Uterus (tissue), 3 donors: ENCODE measurements at regions not wholly inside any gene's neighbourhood (a gene's known extent, or its start where the extent isn't known, plus 50 kb on each side); places are given as distances from the start of the nearest gene placed in this dataset.

Source experiments
- DNase-seq, 2 donors: peaks; one replicate each; pipeline ENCODE4 v3.0.0-alpha.2; 2019 to 2020
- H3K27ac ChIP-seq, 2 donors: fragments of 200-600 bp; sonication (generic); 1 replicate in 1 of 2; 2 replicates in 1 of 2; pipeline ENCODE4 v1.5.1; 2016 to 2018
- H3K27me3 ChIP-seq, 2 donors: fragments of 200-600 bp; sonication (generic); one replicate each; pipeline ENCODE4 v1.5.1; 2018 to 2019; ENCODE audit warnings: control low read depth in 1 of 2
- H3K36me3 ChIP-seq, 2 donors: fragments of 200-600 bp; sonication (generic); one replicate each; pipeline ENCODE4 v1.5.1; 2019; ENCODE audit warnings: control low read depth in 1 of 2
- H3K4me1 ChIP-seq, 2 donors: fragments of 200-600 bp; sonication (generic); one replicate each; pipeline ENCODE4 v1.5.1; 2018 to 2019; ENCODE audit warnings: control low read depth in 1 of 2
- H3K4me3 ChIP-seq, 2 donors: fragments of 200-600 bp; sonication (generic); 1 replicate in 1 of 2; 2 replicates in 1 of 2; pipeline ENCODE4 v1.5.1; 2018 to 2019; ENCODE audit warnings: mild to moderate bottlenecking in 1 of 2
- H3K9me3 ChIP-seq, 2 donors: fragments of 200-600 bp; sonication (generic); one replicate each; pipeline ENCODE4 v1.5.1; 2019; ENCODE audit warnings: control low read depth in 1 of 2
- CTCF ChIP-seq, 4 experiments: fragments of 200-600 bp in 2 of 4; fragments of 450-650 bp in 2 of 4; sonication (generic) in 2 of 4; IDR thresholded peaks; one replicate each; pipeline ENCODE4 v1.5.1; 2016 to 2019; ENCODE audit warnings: antibody characterized with exemption in 4 of 4, mild to moderate bottlenecking in 2 of 4, moderate library complexity in 1 of 4
- POLR2A ChIP-seq, 2 donors: fragments of 450-650 bp; IDR thresholded peaks; one replicate each; pipeline ENCODE4 v1.6.1; 2016; ENCODE audit warnings: antibody characterized with exemption in 2 of 2, mild to moderate bottlenecking in 1 of 2, moderate library complexity in 1 of 2
- intact Hi-C: fragments of 100-400 bp; cut with DNase I; formaldehyde crosslinking; loops from one replicate; pipeline ENCODE4 v1.15.1; 2023; ENCODE audit warnings: low total_unique reads
- donor health status: DM: yes; HTN: yes; CAD: no.

DNA sequence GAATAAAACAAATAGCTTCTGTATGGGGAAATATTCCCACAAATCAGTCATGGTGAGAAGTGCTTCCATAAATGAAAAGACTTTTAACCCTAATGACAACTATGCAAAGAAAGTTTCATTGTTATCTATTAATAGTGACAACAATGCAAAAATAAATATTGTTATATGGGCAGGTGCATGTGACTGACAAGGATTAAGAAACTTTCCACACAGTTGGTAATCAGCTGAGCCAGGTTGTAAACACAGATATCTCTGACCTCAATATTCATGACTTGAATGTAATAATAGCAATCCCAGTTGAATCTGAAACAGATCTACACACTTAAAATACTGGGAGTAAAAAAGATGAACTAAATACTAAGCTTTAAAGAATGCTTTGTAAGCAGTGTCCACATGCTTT is 517.0 kb upstream of the SOX11 start:
- no peak for DNase-seq
- Histone ChIP-seq H3K4me1 (no peaks in the 10 kb centered on the region), H3K27me3 (no peaks in the 10 kb centered on the region), H3K4me3 (no peak overlapping the region), H3K9me3 (no peaks in the 10 kb centered on the region), H3K27ac (no peak overlapping the region), H3K36me3 (no peaks in the 10 kb centered on the region)
- TF ChIP-seq CTCF (IDR thresholded peaks at IDR 0.05): no peak
- no peak for TF ChIP-seq POLR2A (IDR thresholded peaks at IDR 0.05)
- intact Hi-C loops: no loop called here

DNA sequence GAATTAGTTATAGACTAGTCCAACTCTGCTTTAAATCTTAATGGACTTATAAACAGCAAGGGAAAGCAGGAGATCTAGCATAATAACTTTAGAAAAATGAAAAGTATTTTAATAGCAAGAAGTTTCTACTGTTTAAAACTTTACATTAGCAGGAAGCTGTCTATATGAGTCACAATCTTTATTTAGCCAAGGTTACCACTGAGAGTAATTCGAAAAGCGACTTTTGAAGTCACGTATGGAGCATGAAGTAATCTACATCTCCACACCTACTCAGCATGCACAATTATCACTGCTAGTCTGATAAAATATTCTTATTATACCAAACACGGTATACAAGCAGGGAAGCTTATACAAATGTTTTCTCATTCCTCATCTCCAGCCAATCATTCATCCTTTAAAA is 515.4 kb upstream of the SOX11 start:
- no peaks in the 10 kb centered on the region for H3K27me3 ChIP-seq
- H3K36me3 ChIP-seq: no peaks in the 10 kb centered on the region
- no peak overlapping the region for H3K27ac ChIP-seq
- H3K4me1 ChIP-seq: no peaks in the 10 kb centered on the region
- intact Hi-C loops: no loop called here
- no peak for DNase-seq
- no peak overlapping the region for H3K4me3 ChIP-seq
- no peak for TF ChIP-seq POLR2A (IDR thresholded peaks at IDR 0.05)
- TF ChIP-seq CTCF (IDR thresholded peaks at IDR 0.05): no peak
- H3K9me3 ChIP-seq: no peaks in the 10 kb centered on the region

DNA sequence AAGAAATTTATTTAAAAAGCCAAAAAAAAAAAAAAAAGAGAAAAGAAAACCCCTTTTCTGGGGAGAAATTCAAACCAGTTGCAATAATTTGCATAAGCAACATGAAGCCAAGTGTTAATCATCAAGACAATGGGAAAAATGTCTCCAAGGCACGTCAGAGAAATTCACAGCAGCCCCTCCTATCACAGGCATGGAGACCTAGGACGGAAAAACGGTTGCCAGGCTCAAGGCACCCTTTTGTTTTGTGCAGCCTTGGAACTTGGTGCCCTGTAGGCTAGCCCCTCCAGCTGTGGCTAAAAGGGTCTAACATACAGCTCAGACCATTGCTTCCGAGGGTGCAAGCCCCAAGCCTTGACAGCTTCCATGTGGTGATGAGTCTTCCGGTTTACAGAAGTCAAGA is 509.2 kb upstream of the SOX11 start:
- no peaks in the 10 kb centered on the region for H3K9me3 ChIP-seq
- intact Hi-C loops: no loop called here
- H3K36me3 ChIP-seq: no peaks in the 10 kb centered on the region
- no peak overlapping the region for H3K4me3 ChIP-seq
- TF ChIP-seq CTCF (IDR thresholded peaks at IDR 0.05) (no peak), POLR2A (IDR thresholded peaks at IDR 0.05) (no peak)
- DNase-seq: no peak
- H3K4me1 ChIP-seq: no peaks in the 10 kb centered on the region
- no peak overlapping the region for H3K27ac ChIP-seq
- H3K27me3 ChIP-seq: no peaks in the 10 kb centered on the region

- Histone ChIP-seq H3K36me3 (no peaks in the 10 kb centered on the region), H3K4me3 (no peak overlapping the region), H3K9me3 (no peaks in the 10 kb centered on the region), H3K27ac (no peak overlapping the region), H3K27me3 (no peaks in the 10 kb centered on the region), H3K4me1 (no peaks in the 10 kb centered on the region)
- no peak for DNase-seq
- intact Hi-C loops: no loop called here
- no peak for TF ChIP-seq CTCF (IDR thresholded peaks at IDR 0.05)
- no peak for TF ChIP-seq POLR2A (IDR thresholded peaks at IDR 0.05)
Measured at GRCh38 chr2:5187283-5187682, 504.9 kb upstream of the SOX11 start.

- TF ChIP-seq CTCF (IDR thresholded peaks at IDR 0.05) (no peak), POLR2A (IDR thresholded peaks at IDR 0.05) (no peak)
- no peak for DNase-seq
- Histone ChIP-seq H3K36me3 (no peaks in the 10 kb centered on the region), H3K9me3 (no peaks in the 10 kb centered on the region), H3K4me1 (no peaks in the 10 kb centered on the region), H3K27me3 (no peaks in the 10 kb centered on the region), H3K4me3 (no peak overlapping the region), H3K27ac (no peak overlapping the region)
- intact Hi-C loops: no loop called here
Measured at GRCh38 chr2:5188636-5189035, 503.5 kb upstream of the SOX11 start.
